HEK293T (cell line): ENCODE measurements at regions not wholly inside any gene's neighbourhood (a gene's known extent, or its start where the extent isn't known, plus 50 kb on each side); places are given as distances from the start of the nearest gene placed in this dataset.
"Not testable (repeated sequence)": the region's sequence is repeated elsewhere in the genome, so short reads cannot be mapped to it uniquely, and the experiment has no call there.

Experiments
- CTCF ChIA-PET: fragments of 350-600 bp; formaldehyde crosslinking; extraction: SDS; loops from one replicate; lab custom pipeline; 2021; ENCODE audit warnings: antibody characterized with exemption, inconsistent platforms; lab: Yijun Ruan, JAX
- POLR2A ChIA-PET: fragments of 350-600 bp; formaldehyde crosslinking; extraction: SDS; loops from one replicate; lab custom pipeline; 2020; ENCODE audit warnings: antibody characterized with exemption, inconsistent platforms; lab: Yijun Ruan, JAX
- DNase-seq: peaks from one replicate; pipeline ENCODE4 v3.0.0; 2012; ENCODE audit warnings: mixed read lengths; ENCODE audit errors: extremely low spot score
- ARNT ChIP-seq: fragments of 450-650 bp; IDR thresholded peaks from 2 replicates; pipeline ENCODE4 v1.6.1; 2017; ENCODE audit warnings: mild to moderate bottlenecking
- BHLHE40 ChIP-seq: fragments of 450-650 bp; IDR thresholded peaks from 2 replicates; pipeline ENCODE4 v1.6.1; 2016; ENCODE audit warnings: mild to moderate bottlenecking, moderate library complexity, borderline replicate concordance
- CTBP1 ChIP-seq: fragments of 450-650 bp; IDR thresholded peaks from 2 replicates; pipeline ENCODE4 v1.6.1; 2016; ENCODE audit warnings: borderline replicate concordance
- ELF4 ChIP-seq: fragments of 450-650 bp; IDR thresholded peaks from 2 replicates; pipeline ENCODE4 v1.6.1; 2017; ENCODE audit warnings: antibody characterized with exemption
- FOXA1 ChIP-seq: fragments of 450-650 bp; IDR thresholded peaks from 2 replicates; pipeline ENCODE4 v1.6.1; 2016; ENCODE audit warnings: mild to moderate bottlenecking
- FOXK2 ChIP-seq: fragments of 450-650 bp; IDR thresholded peaks from 2 replicates; pipeline ENCODE4 v1.6.1; 2016; ENCODE audit warnings: mild to moderate bottlenecking
- FOXM1 ChIP-seq: fragments of 450-650 bp; IDR thresholded peaks from 2 replicates; pipeline ENCODE4 v1.6.1; 2017; ENCODE audit warnings: mild to moderate bottlenecking, borderline replicate concordance
- HDGF ChIP-seq: fragments of 450-650 bp; IDR thresholded peaks from 2 replicates; pipeline ENCODE4 v1.6.1; 2017; ENCODE audit warnings: antibody characterized with exemption, borderline replicate concordance
- L3MBTL2 ChIP-seq: fragments of 450-650 bp; conservative IDR thresholded peaks from 2 replicates; pipeline ENCODE4 v1.6.1; 2016; ENCODE audit warnings: mild to moderate bottlenecking
- LEF1 ChIP-seq: fragments of 450-650 bp; IDR thresholded peaks from 2 replicates; pipeline ENCODE4 v1.6.1; 2017; ENCODE audit warnings: mild to moderate bottlenecking, borderline replicate concordance
- NFRKB ChIP-seq: fragments of 450-650 bp; IDR thresholded peaks from 2 replicates; pipeline ENCODE4 v1.6.1; 2016; ENCODE audit warnings: mild to moderate bottlenecking, moderate library complexity
- PKNOX1 ChIP-seq: fragments of 450-650 bp; IDR thresholded peaks from 2 replicates; pipeline ENCODE4 v1.6.1; 2016
- SP1 ChIP-seq: fragments of 450-650 bp; IDR thresholded peaks from 2 replicates; pipeline ENCODE4 v1.6.1; 2017
- SUZ12 ChIP-seq: fragments of 450-650 bp; IDR thresholded peaks from 2 replicates; pipeline ENCODE4 v1.6.1; 2016; ENCODE audit warnings: mild to moderate bottlenecking
- TARDBP ChIP-seq: fragments of 450-650 bp; IDR thresholded peaks from 2 replicates; pipeline ENCODE4 v1.6.1; 2016
- ZNF384 ChIP-seq: fragments of 450-650 bp; IDR thresholded peaks from 2 replicates; pipeline ENCODE4 v1.6.1; 2016

GRCh38 chr2:77737236-77737635 lies 215.1 kb upstream of the LRRTM4 start:
- CTCF ChIA-PET, result no interaction called here
- DNase-seq, result no peak
- TF ChIP-seq L3MBTL2 (no peak), ZNF384 (no peak), CTBP1 (no peak), NFRKB (no peak), SP1 (no peak), ELF4 (no peak), TARDBP (no peak), ARNT (no peak), LEF1 (no peak), FOXK2 (no peak), FOXM1 (no peak), PKNOX1 (no peak), FOXA1 (no peak)
- POLR2A ChIA-PET, result no interaction called here

DNA sequence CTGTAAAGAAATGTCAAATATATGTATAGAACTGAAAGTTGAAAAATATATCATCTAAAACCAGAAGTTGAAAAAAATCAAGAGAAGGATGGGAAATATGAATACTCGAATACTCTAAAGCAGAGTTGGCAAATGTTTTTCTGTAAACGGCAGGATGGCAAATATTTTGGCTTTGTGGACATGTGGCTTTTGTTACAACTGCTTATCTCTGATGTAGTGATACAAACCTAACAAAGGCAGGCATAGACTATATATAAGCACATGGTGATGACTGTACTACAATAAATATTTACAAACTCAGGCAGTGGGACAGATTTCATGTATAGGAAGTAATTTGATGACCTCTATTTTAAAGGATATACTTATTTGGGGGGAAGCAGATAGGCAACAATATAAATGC lies 224.6 kb upstream of the LRRTM4 start:
- no peak for DNase-seq
- TF ChIP-seq ARNT (no peak), L3MBTL2 (no peak), CTBP1 (no peak), ZNF384 (no peak), ELF4 (no peak), PKNOX1 (no peak), FOXA1 (no peak), TARDBP (no peak), FOXM1 (no peak), BHLHE40 (no peak), SP1 (no peak)
- POLR2A ChIA-PET, result no interaction called here
- CTCF ChIA-PET, result no interaction called here

GRCh38 chr2:77753710-77754345 lies 231.7 kb upstream of the LRRTM4 start:
- DNase-seq, POLR2A ChIA-PET, CTCF ChIA-PET: not testable (repeated sequence)
- TF ChIP-seq L3MBTL2, result peak; percentile 32; the same call in 1 of the 2 replicates

DNA sequence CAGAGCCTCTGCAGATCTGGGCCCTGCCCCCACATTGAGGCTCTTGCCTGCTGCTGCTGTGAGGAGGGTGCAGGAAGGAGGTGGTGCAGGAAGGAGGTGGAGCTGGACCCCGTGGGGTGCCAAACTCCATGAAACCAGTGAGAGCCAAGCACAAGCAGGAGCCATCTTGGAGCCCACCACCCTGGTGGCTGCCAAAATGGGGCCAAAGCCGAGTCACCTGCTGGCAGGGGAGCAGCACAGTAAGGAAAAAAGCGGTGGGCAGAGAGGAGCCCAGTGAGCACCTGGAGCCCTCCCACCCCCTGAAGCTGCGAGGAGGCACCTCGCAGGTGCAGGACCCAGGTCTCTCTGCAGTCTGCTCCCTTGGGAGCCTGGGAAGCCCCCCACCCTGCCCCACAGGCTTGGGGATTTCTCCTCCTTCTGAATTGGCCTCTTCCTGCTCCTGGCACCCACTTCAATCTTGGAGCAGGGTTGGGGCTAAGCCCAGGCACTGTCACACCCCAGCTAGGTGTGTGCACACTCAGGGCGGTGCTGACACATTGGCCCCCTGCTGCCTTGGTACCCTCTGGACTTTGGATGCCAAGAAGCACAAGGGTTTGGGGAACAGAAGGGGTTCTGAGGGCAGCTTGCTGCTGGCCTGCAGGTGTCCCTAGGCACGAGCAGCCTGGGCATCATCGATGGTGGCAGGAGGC lies 245.4 kb upstream of the LRRTM4 start:
- no peak for DNase-seq
- no peak for TF ChIP-seq FOXM1
- TF ChIP-seq CTBP1, result no peak
- TF ChIP-seq ELF4, result no peak
- TF ChIP-seq ZNF384, result no peak
- no peak for TF ChIP-seq PKNOX1
- no peak for TF ChIP-seq FOXA1
- TF ChIP-seq LEF1, result no peak
- TF ChIP-seq BHLHE40, result no peak
- TF ChIP-seq L3MBTL2, result no peak
- no peak for TF ChIP-seq SP1
- no peak for TF ChIP-seq ARNT
- no peak for TF ChIP-seq FOXK2
- TF ChIP-seq SUZ12, result no peak
- TF ChIP-seq NFRKB, result no peak
- TF ChIP-seq HDGF, result no peak
- POLR2A ChIA-PET, result no interaction called here
- CTCF ChIA-PET, result no interaction called here

DNA sequence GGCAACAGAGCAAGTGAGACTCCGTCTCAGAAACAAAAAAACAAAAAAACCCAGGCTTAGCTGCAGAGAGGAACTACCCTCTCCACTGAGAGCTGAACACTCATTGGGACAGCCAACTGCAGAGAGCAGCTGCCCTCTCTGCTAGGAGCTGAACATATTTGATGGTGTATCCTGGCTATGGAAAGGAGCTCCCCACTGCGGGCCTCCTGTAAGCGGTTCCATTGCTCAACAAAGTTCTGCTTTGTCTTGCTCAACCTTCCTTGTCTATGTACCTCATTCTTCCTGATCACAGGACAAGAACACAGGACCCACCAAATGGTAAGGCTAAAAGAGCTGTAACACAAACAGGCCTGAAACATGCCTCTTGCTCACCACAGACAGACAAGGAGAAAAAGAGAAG lies 246.3 kb upstream of the LRRTM4 start:
- CTCF ChIA-PET, result no interaction called here
- POLR2A ChIA-PET, result no interaction called here
- no peak for DNase-seq
- TF ChIP-seq PKNOX1, result no peak
- no peak for TF ChIP-seq LEF1
- no peak for TF ChIP-seq ZNF384
- no peak for TF ChIP-seq SUZ12
- no peak for TF ChIP-seq SP1
- no peak for TF ChIP-seq FOXK2
- TF ChIP-seq TARDBP, result no peak
- TF ChIP-seq HDGF, result no peak
- TF ChIP-seq FOXA1, result no peak
- TF ChIP-seq BHLHE40, result no peak
- TF ChIP-seq ELF4, result no peak

DNA sequence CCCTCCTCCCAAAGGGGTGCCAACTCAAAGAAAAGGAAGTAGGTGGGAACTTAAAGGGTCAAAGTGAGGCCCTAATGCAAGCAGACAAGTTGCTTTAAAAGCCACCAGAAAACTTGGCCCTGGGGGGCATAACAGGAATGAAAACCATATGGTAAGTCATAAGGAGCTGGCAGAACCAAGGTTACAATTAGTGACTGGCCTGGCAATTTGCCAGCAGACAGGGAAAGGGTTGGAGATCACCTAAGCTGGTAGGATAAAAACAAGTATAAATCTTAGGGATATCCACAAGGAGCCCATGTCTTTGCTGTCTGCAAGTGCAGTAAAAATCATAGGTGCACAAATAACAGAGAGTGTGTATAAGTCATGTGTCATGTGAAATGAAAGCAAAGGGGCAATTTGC lies 256.7 kb upstream of the LRRTM4 start:
- TF ChIP-seq PKNOX1 (no peak), ZNF384 (no peak), FOXA1 (no peak), BHLHE40 (no peak), NFRKB (no peak), LEF1 (no peak), SP1 (no peak), L3MBTL2 (no peak), SUZ12 (no peak), CTBP1 (no peak), ELF4 (no peak), FOXK2 (no peak), HDGF (no peak), FOXM1 (no peak), TARDBP (no peak), ARNT (no peak)
- ChIA-PET CTCF (no interaction called here), POLR2A (no interaction called here)
- no peak for DNase-seq

GRCh38 chr2:77793500-77793899 lies 271.3 kb upstream of the LRRTM4 start:
- DNase-seq, CTCF ChIA-PET: not testable (repeated sequence)

More at GRCh38 chr2:77793500-77793899, 271.3 kb upstream of the LRRTM4 start:
- POLR2A ChIA-PET, result not testable (repeated sequence)
